ENCODE measurements at regions not wholly inside any gene's neighbourhood (a gene's known extent, or its start where the extent isn't known, plus 50 kb on each side); places are given as distances from the start of the nearest gene placed in this dataset.

DNA sequence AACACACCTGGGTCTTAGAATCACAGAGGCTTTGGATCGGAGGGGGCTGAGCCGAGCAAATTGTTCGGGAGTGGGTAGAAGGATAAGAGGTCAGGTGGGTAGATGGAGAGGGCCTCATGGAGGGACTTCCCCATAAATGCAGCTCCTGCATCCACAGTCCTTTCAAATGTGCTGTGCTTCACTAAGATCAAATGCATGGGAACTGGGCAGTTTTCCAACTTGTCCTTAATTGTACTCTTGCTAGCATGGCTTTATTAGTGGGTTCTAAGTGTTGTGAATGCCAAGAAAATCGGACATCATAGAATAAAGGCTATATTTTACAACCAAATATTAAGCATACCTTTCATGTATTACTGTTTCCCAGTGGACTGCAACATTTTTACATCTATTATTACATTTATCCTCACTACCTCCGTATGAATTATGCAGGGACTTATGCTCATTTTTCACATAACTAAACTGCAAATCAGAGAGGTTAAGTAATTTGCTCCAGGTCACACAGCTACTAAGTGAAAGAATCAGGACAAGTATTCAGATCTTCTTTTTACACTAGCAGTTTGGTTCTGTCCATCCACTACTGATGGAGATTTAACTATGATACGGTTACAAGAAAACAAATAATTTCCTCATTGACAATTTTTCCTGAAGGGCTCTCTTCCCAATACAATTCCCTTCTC, 174.5 kb upstream of the RUNX1 start:
- H3K79me2 ChIP-seq (ENCODE audit: insufficient read depth, low read length) = no peaks in the 10 kb centered on the region
- H3K27me3 ChIP-seq (ENCODE audit: insufficient read depth, low read length, poor library complexity, severe bottlenecking) = no peaks in the 10 kb centered on the region
- no peaks in the 10 kb centered on the region for H3K9me2 ChIP-seq (replicated peaks; ENCODE audit: low read depth, low read length)
- H2AFZ ChIP-seq (ENCODE audit: low read length) = no peak overlapping the region
- H3K4me1 ChIP-seq (ENCODE audit: insufficient read depth, low read length, poor library complexity, severe bottlenecking) = peaks cover 24% of the 10 kb centered on the region
- no peaks in the 10 kb centered on the region for H3K36me3 ChIP-seq (ENCODE audit: insufficient read depth, low read length)
- no peaks in the 10 kb centered on the region for H4K20me1 ChIP-seq (ENCODE audit: insufficient read depth, low read length, poor library complexity, severe bottlenecking)
- H3F3A ChIP-seq (ENCODE audit: low read depth) = no peaks in the 10 kb centered on the region
- no peak overlapping the region for H3K9ac ChIP-seq (ENCODE audit: low read depth, low read length, poor library complexity, severe bottlenecking)
- no peak overlapping the region for H3K4me2 ChIP-seq (ENCODE audit: low read depth, low read length, poor library complexity, severe bottlenecking)
- no peaks in the 10 kb centered on the region for H3K9me3 ChIP-seq (ENCODE audit: insufficient read depth, low read depth, low read length)
- no peak overlapping the region for H3K4me3 ChIP-seq (ENCODE audit: low read length, poor library complexity, severe bottlenecking)
- no peak for TF ChIP-seq EZH2phosphoT487 (IDR thresholded peaks at IDR 0.05; ENCODE audit: borderline replicate concordance)
- TF ChIP-seq, protein P1, sequence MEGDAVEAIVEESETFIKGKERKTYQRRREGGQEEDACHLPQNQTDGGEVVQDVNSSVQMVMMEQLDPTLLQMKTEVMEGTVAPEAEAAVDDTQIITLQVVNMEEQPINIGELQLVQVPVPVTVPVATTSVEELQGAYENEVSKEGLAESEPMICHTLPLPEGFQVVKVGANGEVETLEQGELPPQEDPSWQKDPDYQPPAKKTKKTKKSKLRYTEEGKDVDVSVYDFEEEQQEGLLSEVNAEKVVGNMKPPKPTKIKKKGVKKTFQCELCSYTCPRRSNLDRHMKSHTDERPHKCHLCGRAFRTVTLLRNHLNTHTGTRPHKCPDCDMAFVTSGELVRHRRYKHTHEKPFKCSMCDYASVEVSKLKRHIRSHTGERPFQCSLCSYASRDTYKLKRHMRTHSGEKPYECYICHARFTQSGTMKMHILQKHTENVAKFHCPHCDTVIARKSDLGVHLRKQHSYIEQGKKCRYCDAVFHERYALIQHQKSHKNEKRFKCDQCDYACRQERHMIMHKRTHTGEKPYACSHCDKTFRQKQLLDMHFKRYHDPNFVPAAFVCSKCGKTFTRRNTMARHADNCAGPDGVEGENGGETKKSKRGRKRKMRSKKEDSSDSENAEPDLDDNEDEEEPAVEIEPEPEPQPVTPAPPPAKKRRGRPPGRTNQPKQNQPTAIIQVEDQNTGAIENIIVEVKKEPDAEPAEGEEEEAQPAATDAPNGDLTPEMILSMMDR (conservative IDR thresholded peaks at IDR 0.05; ENCODE audit: low read length) = no peak

DNA sequence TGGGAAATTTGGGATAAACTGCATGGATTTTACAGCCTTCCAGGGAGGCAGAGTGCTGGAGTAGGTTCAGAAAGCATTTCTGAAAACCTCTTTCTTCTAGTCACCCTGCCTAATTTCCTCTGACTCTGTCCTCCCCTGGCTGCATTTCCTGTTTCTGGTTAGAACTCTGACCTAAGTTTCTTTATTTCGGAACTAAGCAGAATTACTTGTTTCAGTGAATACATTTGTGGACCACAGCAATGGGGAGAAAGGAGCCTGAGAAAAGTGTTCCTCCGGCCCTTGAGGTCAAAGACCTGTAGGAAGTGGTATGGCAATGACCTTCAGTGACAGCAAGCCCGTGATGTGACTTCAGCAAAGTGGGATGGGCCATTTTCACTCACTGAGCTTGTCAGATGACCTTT, 173.4 kb upstream of the RUNX1 start:
- Histone ChIP-seq H3K36me3 (ENCODE audit: insufficient read depth, low read length) (no peaks in the 10 kb centered on the region), H3K27me3 (ENCODE audit: insufficient read depth, low read length, poor library complexity, severe bottlenecking) (no peaks in the 10 kb centered on the region), H3K4me3 (ENCODE audit: low read length, poor library complexity, severe bottlenecking) (peak overlapping the region; percentile 34), H3K4me2 (ENCODE audit: low read depth, low read length, poor library complexity, severe bottlenecking) (peak overlapping the region; percentile 68), H3K9me3 (ENCODE audit: insufficient read depth, low read depth, low read length) (no peaks in the 10 kb centered on the region), H3K79me2 (ENCODE audit: insufficient read depth, low read length) (no peaks in the 10 kb centered on the region), H3F3A (ENCODE audit: low read depth) (no peaks in the 10 kb centered on the region), H4K20me1 (ENCODE audit: insufficient read depth, low read length, poor library complexity, severe bottlenecking) (no peaks in the 10 kb centered on the region), H3K9ac (ENCODE audit: low read depth, low read length, poor library complexity, severe bottlenecking) (no peak overlapping the region), H2AFZ (ENCODE audit: low read length) (no peak overlapping the region), H3K9me2 (replicated peaks; ENCODE audit: low read depth, low read length) (no peaks in the 10 kb centered on the region), H3K4me1 (ENCODE audit: insufficient read depth, low read length, poor library complexity, severe bottlenecking) (peaks cover 21% of the 10 kb centered on the region)
- TF ChIP-seq, protein P1 (conservative IDR thresholded peaks at IDR 0.05; ENCODE audit: low read length) = no peak
- TF ChIP-seq EZH2phosphoT487 (IDR thresholded peaks at IDR 0.05; ENCODE audit: borderline replicate concordance) = no peak

DNA sequence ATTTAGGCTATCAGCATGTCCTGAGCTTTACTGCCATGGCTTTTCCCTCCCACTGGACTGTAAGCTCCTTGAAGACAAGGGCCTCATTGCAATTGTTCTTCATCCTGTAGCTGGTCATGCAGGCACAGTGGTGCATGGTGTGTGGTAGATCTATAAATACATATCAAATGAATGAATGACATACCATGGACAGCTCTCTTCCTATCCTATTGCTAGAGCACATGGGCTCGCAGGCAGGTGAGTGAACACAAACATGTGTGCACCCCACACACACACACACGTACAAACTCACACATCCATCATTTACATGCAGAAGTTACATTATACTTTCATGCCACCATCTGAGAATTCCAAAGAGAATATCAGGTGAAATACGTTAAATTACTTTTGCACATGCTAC, 172.9 kb upstream of the RUNX1 start:
- no peak for TF ChIP-seq EZH2phosphoT487 (IDR thresholded peaks at IDR 0.05; ENCODE audit: borderline replicate concordance)
- TF ChIP-seq, protein P1 (conservative IDR thresholded peaks at IDR 0.05; ENCODE audit: low read length) = no peak
- peak overlapping the region; percentile 68 for H3K4me2 ChIP-seq (ENCODE audit: low read depth, low read length, poor library complexity, severe bottlenecking)

More for the DNA sequence above, 172.9 kb upstream of the RUNX1 start:
- Histone ChIP-seq H3K9ac (ENCODE audit: low read depth, low read length, poor library complexity, severe bottlenecking) (no peak overlapping the region), H2AFZ (ENCODE audit: low read length) (no peak overlapping the region), H3K4me3 (ENCODE audit: low read length, poor library complexity, severe bottlenecking) (peak overlapping the region; percentile 34), H3K79me2 (ENCODE audit: insufficient read depth, low read length) (no peaks in the 10 kb centered on the region), H3K9me2 (replicated peaks; ENCODE audit: low read depth, low read length) (no peaks in the 10 kb centered on the region), H3K36me3 (ENCODE audit: insufficient read depth, low read length) (no peaks in the 10 kb centered on the region), H4K20me1 (ENCODE audit: insufficient read depth, low read length, poor library complexity, severe bottlenecking) (no peaks in the 10 kb centered on the region), H3K9me3 (ENCODE audit: insufficient read depth, low read depth, low read length) (no peaks in the 10 kb centered on the region), H3K4me1 (ENCODE audit: insufficient read depth, low read length, poor library complexity, severe bottlenecking) (peaks cover 16% of the 10 kb centered on the region), H3F3A (ENCODE audit: low read depth) (no peaks in the 10 kb centered on the region), H3K27me3 (ENCODE audit: insufficient read depth, low read length, poor library complexity, severe bottlenecking) (no peaks in the 10 kb centered on the region)
